ENCODE measurements at regions not wholly inside any gene's neighbourhood (a gene's known extent, or its start where the extent isn't known, plus 50 kb on each side); places are given as distances from the start of the nearest gene placed in this dataset.

DNA sequence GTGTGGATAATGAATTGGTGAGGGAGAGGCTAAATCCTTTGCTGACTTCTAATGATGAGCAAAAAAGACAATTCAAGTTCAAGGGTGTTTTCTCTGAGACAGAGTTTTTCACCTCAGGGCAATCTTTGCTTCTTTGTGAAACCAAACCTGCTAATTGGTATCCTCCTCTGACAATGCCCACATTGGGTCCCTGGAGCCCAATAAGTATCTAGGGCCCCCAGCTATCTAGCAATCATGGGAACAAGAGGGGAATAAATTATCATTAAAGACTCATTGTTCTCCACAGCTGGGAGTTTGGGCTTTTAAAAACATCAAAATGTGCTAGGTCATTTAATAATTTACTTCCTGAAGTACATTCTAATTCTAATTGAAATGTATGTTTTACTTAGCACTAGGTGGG, 227.3 kb downstream of the TMEM167A start:
- no peak for DNase-seq (ENCODE audit: low read depth)

DNA sequence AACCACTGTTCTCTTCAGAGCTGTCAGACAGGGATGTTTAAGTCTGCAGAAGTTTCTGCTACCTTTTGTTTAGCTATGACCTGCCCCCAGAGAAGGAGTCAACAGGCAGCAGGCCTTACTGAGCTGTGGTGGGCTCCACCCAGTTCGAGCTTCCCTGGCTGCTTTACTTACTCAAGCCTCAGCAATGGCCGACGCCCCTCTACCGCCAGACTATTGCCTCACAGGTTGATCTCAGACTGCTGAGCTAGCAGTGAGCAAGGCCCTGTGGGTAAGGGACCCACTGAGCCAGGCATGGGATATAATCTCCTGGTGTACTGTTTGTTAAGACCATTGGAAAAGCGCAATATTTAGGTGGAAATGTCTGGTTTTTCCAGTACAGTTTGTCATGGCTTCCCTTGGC, 229.6 kb downstream of the TMEM167A start:
- no peak for DNase-seq (ENCODE audit: low read depth)

DNA sequence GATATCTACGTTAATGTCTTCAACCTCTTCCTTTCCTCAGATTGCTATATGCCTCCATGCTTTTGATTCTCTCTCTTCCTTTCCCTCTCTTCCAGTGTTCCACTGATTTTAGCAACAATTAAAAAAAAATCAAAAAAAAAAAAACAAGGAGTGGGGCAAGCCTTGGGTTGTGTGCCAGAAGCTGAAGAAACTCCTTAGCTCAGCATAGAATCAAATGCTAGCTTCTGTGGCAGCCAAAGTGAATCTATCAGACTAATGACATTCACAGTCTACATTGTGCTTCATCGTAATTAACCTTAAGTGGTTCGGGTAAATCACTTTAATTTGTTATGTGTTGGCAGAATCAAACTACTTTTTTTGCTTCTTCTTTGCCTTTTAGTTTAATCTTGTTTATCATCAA, 237.3 kb downstream of the TMEM167A start:
- DNase-seq (ENCODE audit: low read depth): no peak

DNA sequence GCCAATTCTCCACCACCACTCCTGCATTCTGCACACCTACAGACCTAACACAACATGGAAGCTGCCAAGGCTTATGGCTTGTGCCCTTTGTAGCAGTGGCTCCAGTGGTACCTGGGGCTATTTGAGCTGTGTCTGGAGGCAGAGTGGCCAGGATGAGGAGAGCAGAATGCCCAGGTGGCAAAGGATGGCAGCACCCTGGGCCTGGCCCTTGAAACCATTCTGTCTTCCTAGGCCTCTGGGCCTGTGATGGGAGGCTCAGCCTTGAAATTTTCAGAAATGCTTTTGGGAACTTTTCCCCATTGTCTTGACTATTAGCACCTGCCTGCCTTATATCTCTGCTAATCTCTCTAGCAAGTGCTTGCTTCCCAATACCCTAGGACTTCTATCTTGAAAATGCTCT, 241.7 kb downstream of the TMEM167A start:
- DNase-seq (ENCODE audit: low read depth): no peak

DNA sequence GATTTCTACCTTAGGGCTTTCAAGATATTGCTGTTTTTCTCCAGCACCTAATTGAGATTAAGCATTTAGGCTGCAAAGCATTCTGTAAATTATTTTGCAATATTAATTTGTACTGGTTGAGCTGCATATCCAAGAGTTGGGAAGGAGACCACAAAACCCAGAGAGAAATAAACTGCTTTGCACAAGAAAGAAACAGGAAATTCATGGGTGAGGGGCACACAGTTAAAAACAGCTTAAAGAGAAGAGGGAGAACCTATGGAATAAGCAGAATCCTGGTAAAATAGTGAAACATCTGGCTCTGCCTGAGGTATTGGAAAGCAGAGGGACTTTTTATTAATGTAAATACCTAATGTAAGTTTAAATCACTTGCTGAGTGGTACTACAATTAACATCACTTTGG, 243.0 kb downstream of the TMEM167A start:
- no peak for DNase-seq (ENCODE audit: low read depth)

DNA sequence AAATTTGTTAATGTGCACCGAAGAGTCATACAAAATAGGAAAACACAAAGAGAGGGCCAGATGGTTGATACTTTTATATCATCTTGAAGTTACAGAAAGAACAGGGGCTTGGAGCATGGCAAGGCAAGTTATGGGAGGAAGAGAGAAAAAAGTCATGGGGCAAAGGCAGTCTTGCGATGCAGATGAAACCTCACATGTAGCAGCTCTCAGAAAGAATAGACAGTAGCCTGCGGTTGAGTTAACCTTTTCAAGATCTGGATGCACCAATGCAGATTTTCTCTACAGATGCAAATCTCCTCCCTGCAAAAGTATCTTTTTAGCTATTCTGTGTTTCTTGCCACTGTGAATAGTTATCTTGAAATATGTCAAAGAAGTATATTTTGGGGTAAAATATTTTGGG, 243.9 kb downstream of the TMEM167A start:
- no peak for DNase-seq (ENCODE audit: low read depth)

DNA sequence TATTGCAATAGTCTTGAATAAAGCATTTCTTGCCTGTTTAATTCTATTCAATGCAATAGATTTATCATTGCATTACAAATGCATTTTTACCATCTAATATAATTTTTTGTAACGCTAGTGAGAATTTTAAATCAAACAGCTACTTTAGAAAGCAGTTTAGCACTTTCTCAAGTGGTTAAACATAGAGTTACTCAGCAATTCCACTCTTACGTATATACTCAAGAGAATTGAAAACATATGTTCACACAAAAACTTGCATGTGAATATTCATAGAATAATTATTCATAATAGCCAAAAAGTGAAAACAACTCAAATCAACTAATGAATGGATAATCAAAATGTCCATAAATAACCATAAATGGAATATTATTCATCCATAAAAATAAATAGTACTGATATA, 244.7 kb downstream of the TMEM167A start:
- no peak for DNase-seq (ENCODE audit: low read depth)

DNA sequence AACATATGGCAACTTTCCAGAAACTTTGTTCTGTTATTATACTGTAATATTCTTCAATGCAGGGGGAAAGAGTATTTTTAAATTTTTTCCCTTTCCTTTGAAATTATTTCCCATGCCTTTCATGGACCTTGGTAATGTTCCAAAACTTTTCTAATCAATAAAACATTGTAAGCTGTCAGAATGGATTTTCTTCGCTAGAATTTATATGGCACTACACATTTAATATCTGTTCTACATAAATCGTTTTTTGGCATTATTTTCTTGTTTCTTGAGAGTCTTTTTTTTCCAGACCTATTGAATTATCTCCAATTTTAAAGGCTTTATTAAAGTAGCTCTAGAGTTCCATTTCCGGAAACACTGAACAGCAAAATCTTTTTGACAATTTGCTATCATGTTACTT, 249.0 kb downstream of the TMEM167A start:
- no peak for DNase-seq (ENCODE audit: low read depth)

DNA sequence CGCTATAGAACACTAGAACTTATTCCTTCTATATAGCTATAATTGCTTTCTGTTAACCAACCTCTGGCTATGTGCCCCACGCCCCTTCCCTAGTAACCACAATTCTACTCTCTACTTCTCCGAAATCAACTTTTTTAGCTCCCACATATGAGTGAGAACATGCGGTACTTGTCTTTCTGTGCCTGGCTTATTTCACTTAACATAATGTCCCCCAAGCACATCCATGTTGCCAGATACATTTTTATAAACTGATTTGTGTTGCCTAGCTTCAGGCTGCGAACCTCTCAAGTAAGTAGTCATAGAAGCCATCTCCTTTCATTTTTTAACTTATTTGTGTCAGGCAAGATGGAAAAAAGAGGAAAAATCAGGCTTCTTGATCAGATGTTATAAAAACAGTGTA, 249.5 kb downstream of the TMEM167A start:
- no peak for DNase-seq (ENCODE audit: low read depth)

DNA sequence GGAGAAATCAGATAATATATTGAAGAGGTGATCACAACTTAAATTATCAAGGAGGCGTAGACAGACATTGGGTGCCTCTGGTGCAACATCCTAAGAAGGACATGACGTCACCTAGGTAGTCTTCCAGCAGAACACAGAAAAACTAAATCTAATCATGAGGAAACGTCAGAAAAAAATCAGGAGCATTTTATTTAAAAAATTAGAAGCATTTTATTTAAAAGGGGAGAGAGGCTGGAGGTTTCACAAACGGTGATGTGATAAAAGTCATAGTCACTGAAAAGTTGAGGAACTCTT, 254.6 kb downstream of the TMEM167A start:
- DNase-seq (ENCODE audit: low read depth): no peak

DNA sequence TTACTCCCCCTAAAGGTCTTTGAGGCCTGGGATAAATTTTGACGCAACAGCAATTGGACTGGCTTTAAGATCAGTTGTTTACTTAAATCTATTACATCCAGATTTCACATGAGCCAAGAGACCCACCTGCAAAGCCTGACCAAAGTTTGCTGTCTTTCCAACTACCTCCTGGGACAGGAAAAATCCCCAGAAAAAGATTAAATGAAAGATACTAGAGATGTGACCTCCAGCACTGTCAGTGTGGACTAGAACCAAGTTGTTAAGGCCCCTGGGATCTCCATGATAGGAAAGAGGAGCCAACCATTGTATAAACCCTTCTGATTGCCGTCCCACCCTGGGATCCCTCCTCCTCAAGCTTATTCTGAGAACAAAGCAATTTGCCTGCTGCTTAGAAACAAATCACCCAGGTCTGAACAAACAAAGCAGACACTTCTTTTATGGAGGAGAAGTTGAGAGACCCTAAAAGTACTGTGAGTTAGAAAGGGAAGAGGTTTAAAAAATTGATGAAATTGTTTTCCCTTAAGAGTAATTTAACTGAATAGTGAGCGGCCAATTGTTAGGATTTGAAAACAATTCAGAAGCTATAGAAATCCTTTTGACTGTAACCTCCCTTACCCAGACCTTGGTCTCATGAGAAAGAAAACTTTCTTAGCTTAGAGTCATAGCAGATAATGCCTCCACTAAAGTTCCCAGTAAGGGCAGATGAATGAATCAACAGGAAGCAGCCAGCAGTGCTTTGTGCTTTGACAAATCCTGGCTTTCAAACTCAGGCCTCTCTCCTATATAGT, 255.2 kb downstream of the TMEM167A start:
- DNase-seq (ENCODE audit: low read depth): no peak

DNA sequence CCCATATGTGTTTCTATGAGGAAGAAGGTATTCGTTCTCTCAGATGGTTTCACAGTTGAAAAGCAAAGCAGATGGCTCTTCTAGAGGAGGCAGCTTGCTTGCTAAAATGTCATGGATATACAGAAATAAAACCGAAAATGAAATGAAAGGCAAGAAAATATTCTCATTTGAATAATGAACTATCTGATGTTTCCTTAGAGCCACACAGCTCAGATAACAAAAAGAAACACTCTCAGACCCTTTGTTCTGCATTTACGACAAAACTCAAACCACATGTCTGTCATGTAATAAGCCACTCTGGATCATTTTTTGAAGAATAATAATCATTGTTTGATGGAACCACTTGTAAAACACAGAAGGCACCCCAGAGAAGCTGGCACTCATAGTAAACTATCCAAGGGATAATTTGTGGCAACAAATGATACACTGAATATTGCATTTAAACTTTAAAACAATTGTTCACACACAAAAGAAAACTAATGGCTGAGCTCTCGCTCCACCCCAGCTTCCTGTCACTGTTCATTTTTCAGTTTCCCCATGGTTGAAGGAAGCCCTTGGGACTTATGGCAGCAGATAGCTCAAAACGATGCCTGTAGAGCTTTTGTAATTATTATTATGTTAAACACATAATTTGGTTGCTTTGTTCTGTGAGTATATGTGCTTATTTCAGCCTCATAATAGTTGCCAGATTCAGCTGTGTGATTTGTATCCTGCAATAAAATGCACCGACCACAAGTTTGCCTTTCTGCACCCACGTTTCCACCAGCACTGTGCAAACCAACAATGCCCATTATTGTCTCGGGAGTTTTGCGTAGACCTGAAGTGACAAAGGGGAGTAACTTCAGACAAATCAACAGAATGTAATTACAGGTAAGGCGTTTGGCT, 256.0 kb downstream of the TMEM167A start:
- DNase-seq (ENCODE audit: low read depth): no peak

DNA sequence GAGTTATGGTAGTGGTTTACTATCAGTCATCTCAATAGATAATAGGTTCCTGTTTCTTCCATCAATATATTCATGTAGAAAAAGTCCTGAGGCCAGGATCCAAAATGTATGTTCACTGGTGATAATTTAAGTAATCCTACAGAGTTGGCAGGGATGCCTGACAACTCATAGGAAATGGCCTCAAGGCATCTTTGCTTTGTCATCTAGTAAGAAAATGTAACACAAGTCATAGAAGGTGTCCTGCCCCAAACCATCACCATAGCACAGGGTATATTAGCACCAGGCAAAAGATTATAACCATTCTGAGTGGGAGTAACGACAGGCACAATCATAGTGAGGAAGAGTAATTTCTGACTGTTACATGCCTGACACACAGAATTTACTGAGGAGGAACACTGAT, 257.0 kb downstream of the TMEM167A start:
- DNase-seq (ENCODE audit: low read depth): no peak

DNA sequence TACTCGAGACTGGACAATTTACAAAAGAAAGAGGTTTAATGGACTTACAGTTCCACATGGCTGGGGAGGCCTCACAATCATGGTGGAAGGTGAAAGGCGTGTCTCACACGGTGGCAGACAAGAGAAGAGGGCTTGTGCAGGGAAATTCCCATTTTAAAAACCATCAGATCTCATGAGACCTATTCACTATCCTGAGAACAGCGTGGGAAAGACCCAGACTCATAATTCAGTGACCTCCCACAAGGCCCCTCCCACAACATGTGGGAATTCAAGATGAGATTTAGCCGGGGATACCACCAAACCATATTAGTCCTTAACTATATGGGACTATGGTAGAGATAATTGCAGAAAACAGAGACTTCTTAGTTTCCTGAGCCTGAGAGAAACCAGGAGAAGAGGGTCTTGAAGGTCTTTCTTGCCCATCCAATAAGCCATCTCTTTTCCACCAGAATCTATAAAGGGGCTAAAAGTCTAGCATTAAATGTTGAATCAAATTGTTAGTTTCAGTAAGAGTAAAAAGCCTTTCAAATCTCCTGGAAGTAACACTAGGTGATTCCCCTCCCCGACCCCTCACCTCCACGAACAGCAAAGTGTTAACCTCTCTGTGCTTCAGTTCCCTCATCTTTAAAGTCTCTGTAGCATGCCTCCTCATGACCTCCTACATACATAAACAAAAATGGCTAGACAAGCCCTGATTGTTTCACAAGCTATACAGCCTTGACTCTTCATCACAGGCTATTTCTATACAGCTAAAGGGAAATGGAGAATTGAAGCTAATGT, 259.1 kb downstream of the TMEM167A start:
- DNase-seq (ENCODE audit: low read depth): no peak

DNA sequence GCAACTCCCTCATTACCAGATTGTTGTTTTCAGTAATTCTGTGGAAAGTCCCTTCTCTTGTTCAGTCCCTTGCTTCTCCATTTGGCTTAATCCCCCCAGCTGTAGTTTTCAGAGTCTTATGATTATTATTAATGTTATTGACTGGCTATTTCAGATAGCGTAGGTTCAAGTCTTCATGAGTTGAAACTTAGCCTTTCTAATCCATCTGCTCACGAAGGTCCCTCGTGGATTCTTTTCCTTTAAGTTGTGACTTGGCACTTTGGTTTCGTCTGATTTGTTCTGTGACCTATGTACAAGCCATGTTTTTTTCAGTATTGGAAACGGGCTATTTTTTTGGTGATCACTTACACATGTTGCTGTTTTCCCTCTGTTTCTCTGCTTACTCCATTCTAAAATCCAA, 260.3 kb downstream of the TMEM167A start:
- DNase-seq (ENCODE audit: low read depth): no peak

DNA sequence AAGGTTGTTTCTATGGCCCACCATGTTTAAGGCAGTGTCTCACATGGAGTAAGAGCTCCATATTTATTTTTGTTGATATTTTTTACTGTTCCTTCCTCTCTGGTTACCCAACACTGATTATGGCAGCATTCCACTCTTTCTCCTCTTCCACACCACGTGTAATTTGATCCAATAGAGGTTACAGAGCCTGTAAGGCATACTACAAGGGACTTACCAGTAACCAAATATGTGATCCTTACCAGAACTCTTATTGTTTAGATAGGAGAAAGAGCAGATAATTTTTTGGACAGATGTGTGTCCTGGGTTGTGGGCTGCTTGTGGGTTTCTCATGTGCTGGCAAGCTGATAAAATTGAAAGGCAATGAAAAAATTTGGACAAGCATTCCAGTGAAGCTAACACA, 261.3 kb downstream of the TMEM167A start:
- DNase-seq (ENCODE audit: low read depth): no peak

DNA sequence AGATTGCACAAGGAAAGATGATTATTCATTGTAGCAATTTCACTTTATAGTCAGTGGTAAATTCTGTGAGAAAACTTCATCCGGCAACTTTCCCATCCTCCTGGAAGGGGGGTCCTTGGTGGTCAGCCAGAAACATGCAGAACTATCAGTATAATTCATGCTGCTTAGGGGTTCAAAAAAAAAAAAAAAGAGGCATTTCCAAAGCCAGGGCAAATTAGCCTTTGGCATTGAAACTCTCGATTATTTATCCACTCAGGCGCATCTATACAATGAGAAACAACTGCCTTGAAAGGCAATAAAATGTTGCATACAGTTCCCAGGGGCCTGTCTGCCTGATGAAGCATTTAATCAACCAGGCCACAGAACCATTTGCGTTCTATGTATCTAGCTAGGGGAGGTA, 263.3 kb downstream of the TMEM167A start:
- no peak for DNase-seq (ENCODE audit: low read depth)

DNA sequence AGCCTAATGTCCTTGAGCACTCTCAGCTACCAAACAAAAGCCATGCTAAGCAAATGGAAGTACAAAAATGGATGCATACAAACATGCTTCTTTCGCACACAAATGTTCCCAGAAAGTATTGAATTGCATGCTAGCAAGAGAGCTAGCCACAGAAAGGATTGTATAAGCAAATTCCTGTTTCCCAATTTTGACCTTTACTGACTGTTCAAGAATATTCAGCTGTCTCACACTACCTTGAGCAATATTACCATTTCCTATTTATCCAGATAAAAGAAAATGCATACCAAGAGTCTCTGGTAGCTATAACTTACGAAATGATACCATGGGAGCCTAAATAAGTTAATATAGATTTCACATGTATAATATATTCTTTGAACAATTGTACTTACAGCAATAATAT, 264.6 kb downstream of the TMEM167A start:
- no peak for DNase-seq (ENCODE audit: low read depth)

DNA sequence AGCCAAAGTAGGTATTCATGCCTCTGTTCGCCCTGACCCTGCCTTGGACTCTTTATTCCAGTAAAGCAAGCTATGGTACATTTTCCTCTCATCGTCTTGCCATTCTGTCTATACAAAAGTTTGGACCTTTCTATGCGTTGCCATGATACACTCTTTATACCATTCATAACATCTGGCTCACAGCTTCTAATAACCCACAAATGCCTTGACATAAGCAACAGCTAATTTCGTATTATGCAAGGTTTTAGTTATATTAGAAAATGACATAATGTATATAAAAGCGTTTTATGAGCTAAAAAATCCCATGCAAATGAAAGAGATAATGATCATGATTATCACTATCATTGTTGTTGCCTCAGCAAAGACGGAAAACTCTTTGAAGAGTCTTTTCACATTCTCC, 265.7 kb downstream of the TMEM167A start:
- DNase-seq (ENCODE audit: low read depth): no peak

DNA sequence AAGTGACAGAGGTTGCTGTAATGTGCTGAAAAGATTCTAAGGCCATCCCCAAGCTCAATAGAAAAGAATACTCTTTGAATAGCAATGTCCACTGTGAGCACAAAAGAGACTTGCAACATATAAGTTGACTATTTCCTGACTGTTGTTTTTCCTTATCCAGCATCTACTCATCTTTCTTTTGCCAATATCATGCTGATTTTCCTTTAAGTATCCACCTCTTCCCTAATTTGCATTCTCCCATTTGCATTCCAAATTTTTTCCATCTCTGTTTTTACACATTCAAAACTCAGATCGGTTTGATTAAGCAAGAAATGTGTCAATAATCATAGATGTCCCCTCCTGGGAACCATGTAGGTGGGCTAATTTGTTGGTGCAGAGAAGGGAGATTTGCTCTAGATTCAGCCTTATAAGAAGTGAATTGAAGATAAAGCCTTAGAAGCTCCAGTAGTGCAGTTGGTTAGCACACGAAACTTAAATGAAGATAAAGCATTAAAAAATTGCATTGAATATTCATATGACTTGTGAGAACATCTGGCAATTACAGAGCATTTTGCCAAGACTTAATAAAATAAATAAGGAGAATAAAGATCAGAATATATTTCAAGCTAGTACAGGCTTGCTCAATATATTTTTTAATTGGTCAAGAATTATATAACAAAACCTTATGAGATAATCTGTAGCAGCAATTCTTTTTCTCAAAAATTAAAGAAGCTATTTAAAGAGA, 267.6 kb downstream of the TMEM167A start:
- no peak for DNase-seq (ENCODE audit: low read depth)

DNA sequence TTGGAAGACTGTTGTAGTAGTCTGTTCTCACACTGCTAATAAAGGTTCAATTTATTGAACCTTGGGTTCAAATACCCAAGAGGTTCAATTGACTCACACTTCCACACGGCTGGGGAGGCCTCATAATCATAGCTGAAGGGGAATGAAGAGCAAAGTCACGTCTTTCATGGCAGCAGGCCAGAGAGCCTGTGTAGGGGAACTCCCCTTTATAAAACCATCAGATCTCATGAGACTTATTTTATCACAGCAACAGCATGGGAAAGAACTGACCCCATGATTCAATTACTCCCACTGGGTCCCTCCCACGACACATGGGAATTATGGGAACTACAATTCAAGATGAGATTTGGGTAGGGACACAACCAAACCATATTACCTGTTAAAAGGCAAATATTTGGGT, 268.2 kb downstream of the TMEM167A start:
- DNase-seq (ENCODE audit: low read depth): no peak

DNA sequence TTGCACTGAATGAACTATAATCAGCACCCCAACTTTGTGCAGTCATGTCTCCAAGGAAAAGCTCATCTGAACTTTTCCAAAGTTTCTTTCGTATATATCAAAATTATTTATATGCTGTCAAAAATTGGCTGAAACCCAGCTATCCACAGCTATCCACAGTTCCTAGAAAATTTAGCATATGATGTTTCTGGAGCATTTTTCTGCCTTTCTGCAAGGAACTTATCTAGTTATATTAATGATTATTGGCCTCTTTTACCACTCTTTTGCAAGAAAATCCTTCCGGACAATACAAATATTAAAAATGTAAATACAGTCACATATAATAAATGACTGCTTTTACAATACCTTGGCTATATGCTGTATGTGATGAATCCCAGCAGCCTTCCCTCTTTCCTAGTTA, 270.2 kb downstream of the TMEM167A start:
- no peak for DNase-seq (ENCODE audit: low read depth)

Data from stimulated activated CD4-positive, alpha-beta T cell treated with anti-CD3 and anti-CD28 coated beads, Interleukin-2, amount 100 ng/mL, for 4 hours (primary cell).